ENCODE measurements at regions not wholly inside any gene's neighbourhood (a gene's known extent, or its start where the extent isn't known, plus 50 kb on each side); places are given as distances from the start of the nearest gene placed in this dataset.
A peak's percentile ranks its signal among the peaks of the same experiment; 100 is the strongest.
"Not testable (repeated sequence)": the region's sequence is repeated elsewhere in the genome, so short reads cannot be mapped to it uniquely, and the experiment has no call there.

GRCh38 chr15:92805080-92805690 lies 94.9 kb upstream of the CHD2 start:
- no peak for DNase-seq

- not testable (repeated sequence) for DNase-seq
Measured at GRCh38 chr15:92806171-92806570, 94.0 kb upstream of the CHD2 start.

GRCh38 chr15:92806763-92807162 lies 93.4 kb upstream of the CHD2 start:
- no peak for DNase-seq

- no peak for DNase-seq
Measured at GRCh38 chr15:92807971-92808571, 92.1 kb upstream of the CHD2 start.

- DNase-seq = peak; percentile 65
Measured at GRCh38 chr15:92808598-92809063, 91.5 kb upstream of the CHD2 start.

GRCh38 chr15:92809064-92809879 lies 90.9 kb upstream of the CHD2 start:
- peak; percentile 80 for DNase-seq

GRCh38 chr15:92809880-92810361 lies 90.2 kb upstream of the CHD2 start:
- DNase-seq = no peak

GRCh38 chr15:92810418-92811138 lies 89.5 kb upstream of the CHD2 start:
- DNase-seq = no peak

- peak; percentile 16 for DNase-seq
Measured at GRCh38 chr15:92811148-92811913, 88.8 kb upstream of the CHD2 start.

GRCh38 chr15:92812271-92812670 lies 87.9 kb upstream of the CHD2 start:
- no peak for DNase-seq

GRCh38 chr15:92813485-92813884 lies 86.6 kb upstream of the CHD2 start:
- DNase-seq = no peak

- no peak for DNase-seq
Measured at GRCh38 chr15:92817339-92817886, 82.7 kb upstream of the CHD2 start.

GRCh38 chr15:92818651-92819277 lies 81.4 kb upstream of the CHD2 start:
- DNase-seq = no peak

GRCh38 chr15:92819278-92820235 lies 80.6 kb upstream of the CHD2 start:
- DNase-seq = no peak

- DNase-seq = peak; percentile 82
Measured at GRCh38 chr15:92820236-92821021, 79.7 kb upstream of the CHD2 start.

- DNase-seq = peak; percentile 36
Measured at GRCh38 chr15:92821491-92822116, 78.5 kb upstream of the CHD2 start.

- DNase-seq = no peak
Measured at GRCh38 chr15:92822216-92823144, 77.6 kb upstream of the CHD2 start.

GRCh38 chr15:92825985-92826384 lies 74.1 kb upstream of the CHD2 start:
- no peak for DNase-seq
